Right hindlimb (tissue), 1 donor: ENCODE measurements at regions not wholly inside any gene's neighbourhood (a gene's known extent, or its start where the extent isn't known, plus 50 kb on each side); places are given as distances from the start of the nearest gene placed in this dataset.

Experiments
- DNase-seq: peaks from one replicate; pipeline ENCODE4 v3.0.0-alpha.2; 2018

DNA sequence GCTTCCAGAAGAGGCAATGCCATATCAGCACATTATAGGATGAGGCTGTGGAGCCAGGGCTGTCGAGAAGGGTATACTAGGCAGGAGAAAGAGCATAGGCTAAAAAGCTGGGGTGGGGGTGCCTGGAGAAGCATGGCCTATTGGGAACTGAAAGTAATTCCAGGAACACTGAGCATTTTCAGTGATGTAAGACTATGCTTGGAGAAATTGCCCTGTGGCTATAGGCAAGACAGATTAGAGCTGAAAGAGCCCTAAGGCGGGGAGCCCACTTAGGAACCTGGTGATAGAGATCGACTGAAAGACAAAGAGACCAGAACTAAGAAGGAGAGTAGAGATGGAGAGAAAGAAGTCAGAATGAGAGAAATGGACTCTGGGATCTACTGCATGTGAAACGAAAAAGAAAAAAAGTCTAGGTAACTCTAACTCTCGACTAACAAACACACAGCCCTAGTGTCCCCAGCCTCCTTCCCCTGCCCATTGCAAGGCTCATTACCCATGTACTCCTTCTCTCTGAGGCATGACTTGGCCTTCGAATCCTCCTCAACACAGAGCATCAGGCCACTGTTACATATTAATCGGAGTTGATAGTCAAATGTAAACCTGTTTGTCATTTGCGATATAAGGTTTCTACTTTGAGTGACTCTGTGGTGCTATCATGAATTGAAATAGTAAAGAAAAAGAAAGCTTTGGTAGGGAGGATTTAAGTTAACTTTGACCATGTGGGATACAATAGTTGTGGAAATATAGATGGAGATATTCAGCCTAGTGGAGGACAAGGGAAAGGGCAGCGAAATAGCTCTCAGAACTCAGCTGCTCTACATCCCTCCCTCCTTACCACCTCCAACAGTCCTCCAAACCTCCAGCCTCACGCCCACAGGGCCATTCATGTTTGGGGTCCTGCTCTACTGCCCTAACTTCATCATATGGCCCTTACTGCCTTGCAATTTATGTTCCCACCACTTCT lies 52.3 kb upstream of the BMAL1 start:
- DNase-seq, result no peak

DNA sequence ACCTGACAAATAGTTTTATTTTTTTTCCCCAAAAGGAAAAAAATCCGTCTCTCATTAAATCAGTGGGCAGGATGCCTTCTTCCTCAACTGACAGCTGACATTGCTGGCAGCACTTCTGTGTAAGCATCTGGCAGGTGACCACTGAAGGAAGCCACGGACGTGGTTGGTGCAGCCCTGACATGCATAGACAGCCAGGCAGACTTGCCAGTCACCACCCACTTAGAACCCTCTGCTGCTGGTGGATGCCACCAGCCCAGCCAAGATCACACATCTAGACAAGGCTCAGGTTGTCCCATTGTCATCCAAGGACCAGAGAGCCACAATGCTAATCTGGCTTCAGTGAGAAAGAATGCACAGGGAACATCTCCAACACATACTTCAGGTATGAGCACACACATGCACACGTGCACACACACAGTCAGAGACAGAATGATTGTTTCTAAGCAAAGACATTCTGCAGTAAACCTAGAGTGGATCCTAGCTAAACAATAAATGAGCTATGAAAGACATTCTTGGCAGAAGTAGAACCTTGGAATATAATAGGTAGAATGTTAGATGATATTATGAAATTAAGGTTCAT lies 49.8 kb upstream of the BMAL1 start:
- no peak for DNase-seq
